SK-N-MC (cell line): ENCODE measurements at regions not wholly inside any gene's neighbourhood (a gene's known extent, or its start where the extent isn't known, plus 50 kb on each side); places are given as distances from the start of the nearest gene placed in this dataset.

Experiments
- EZH2 ChIP-seq: fragments of 200-600 bp; sonication (generic); IDR thresholded peaks from one replicate; pipeline ENCODE4 v1.6.1; 2017; ENCODE audit warnings: antibody characterized with exemption
- FOXP2 ChIP-seq: optimal IDR thresholded peaks from 2 replicates; pipeline ENCODE3; 2011; ENCODE audit warnings: mild to moderate bottlenecking, moderate library complexity; ENCODE audit not compliant: insufficient read depth; ENCODE audit errors: extremely low read length, control extremely low read depth
- POLR2AphosphoS5 ChIP-seq: IDR thresholded peaks from 2 replicates; pipeline ENCODE4 v1.6.1; 2012; ENCODE audit warnings: mild to moderate bottlenecking, low read depth, low read length, borderline replicate concordance

DNA sequence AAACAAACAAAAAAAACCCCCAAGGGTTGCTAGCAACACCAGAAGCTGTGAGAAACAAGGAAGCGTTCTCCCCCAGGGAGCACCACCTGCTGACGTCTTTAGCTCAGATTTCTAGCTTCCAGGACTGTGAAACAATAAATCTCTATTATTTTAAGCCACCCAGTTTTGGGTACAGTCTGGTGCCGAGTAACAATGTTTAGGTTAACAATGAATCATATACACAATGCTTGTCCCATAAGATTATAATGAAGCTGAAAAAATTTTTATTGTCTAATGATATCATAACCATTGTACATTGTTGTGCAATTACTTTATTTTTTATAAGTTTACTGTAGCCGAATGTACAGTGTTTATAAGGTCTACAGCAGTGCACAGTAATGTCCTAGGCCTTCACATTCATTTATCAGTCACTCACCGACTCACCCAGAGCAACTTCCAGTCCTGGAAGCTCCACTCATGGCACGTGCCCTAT lies 72.1 kb upstream of the CAB39 start:
- TF ChIP-seq EZH2 (no peak), POLR2AphosphoS5 (no peak), FOXP2 (no peak)
